ENCODE measurements at regions not wholly inside any gene's neighbourhood (a gene's known extent, or its start where the extent isn't known, plus 50 kb on each side); places are given as distances from the start of the nearest gene placed in this dataset.

- no peaks in the 10 kb centered on the region; the same call in 1 of the 2 replicates for H3K9me3 ChIP-seq (ENCODE audit: control insufficient read depth, insufficient read depth, low read length)
- CTCF ChIA-PET = no interaction called here
- TF ChIP-seq CTCF (IDR thresholded peaks at IDR 0.05; ENCODE audit: low read depth, low read length) = no peak
- POLR2A ChIA-PET = no interaction called here
- H3K27me3 ChIP-seq (ENCODE audit: control insufficient read depth, insufficient read depth, low read length) = no peaks in the 10 kb centered on the region
- H3K4me3 ChIP-seq (ENCODE audit: low read depth, low read length) = no peak overlapping the region
- no peak overlapping the region for H3K27ac ChIP-seq (ENCODE audit: low read depth, low read length)
- DNase-seq (ENCODE audit: low read depth, low spot score) = no peak
These were observed 441.9 kb upstream of the MCTP2 start for GRCh38 chr15:93789441-93789840.

GRCh38 chr15:93780073-93780472 is 451.3 kb upstream of the MCTP2 start:
- Histone ChIP-seq H3K27ac (ENCODE audit: low read depth, low read length) (no peak overlapping the region), H3K4me3 (ENCODE audit: low read depth, low read length) (no peak overlapping the region), H3K27me3 (ENCODE audit: control insufficient read depth, insufficient read depth, low read length) (no peaks in the 10 kb centered on the region), H3K9me3 (ENCODE audit: control insufficient read depth, insufficient read depth, low read length) (no peaks in the 10 kb centered on the region; the same call in 1 of the 2 replicates)
- no peak for TF ChIP-seq CTCF (IDR thresholded peaks at IDR 0.05; ENCODE audit: low read depth, low read length)
- POLR2A ChIA-PET = no interaction called here
- CTCF ChIA-PET = no interaction called here
- DNase-seq (ENCODE audit: low read depth, low spot score) = no peak

- H3K27ac ChIP-seq (ENCODE audit: low read depth, low read length) = no peak overlapping the region
- POLR2A ChIA-PET = no interaction called here
- no peak overlapping the region for H3K4me3 ChIP-seq (ENCODE audit: low read depth, low read length)
- H3K9me3 ChIP-seq (ENCODE audit: control insufficient read depth, insufficient read depth, low read length) = no peaks in the 10 kb centered on the region; the same call in 1 of the 2 replicates
- no peaks in the 10 kb centered on the region for H3K27me3 ChIP-seq (ENCODE audit: control insufficient read depth, insufficient read depth, low read length)
- CTCF ChIA-PET = no interaction called here
- TF ChIP-seq CTCF (IDR thresholded peaks at IDR 0.05; ENCODE audit: low read depth, low read length) = no peak
- no peak for DNase-seq (ENCODE audit: low read depth, low spot score)
These were observed 452.0 kb upstream of the MCTP2 start for GRCh38 chr15:93779341-93779740.

GRCh38 chr15:93771196-93772030 is 459.9 kb upstream of the MCTP2 start:
- no peak for TF ChIP-seq CTCF (IDR thresholded peaks at IDR 0.05; ENCODE audit: low read depth, low read length)
- Histone ChIP-seq H3K9me3 (ENCODE audit: control insufficient read depth, insufficient read depth, low read length) (no peaks in the 10 kb centered on the region), H3K27ac (ENCODE audit: low read depth, low read length) (no peak overlapping the region), H3K4me3 (ENCODE audit: low read depth, low read length) (no peak overlapping the region), H3K27me3 (ENCODE audit: control insufficient read depth, insufficient read depth, low read length) (no peaks in the 10 kb centered on the region)
- no peak for DNase-seq (ENCODE audit: low read depth, low spot score)
- ChIA-PET POLR2A (no interaction called here), CTCF (no interaction called here)

GRCh38 chr15:93770788-93771187 is 460.6 kb upstream of the MCTP2 start:
- no peaks in the 10 kb centered on the region for H3K9me3 ChIP-seq (ENCODE audit: control insufficient read depth, insufficient read depth, low read length)
- no peak overlapping the region for H3K27ac ChIP-seq (ENCODE audit: low read depth, low read length)
- no peaks in the 10 kb centered on the region for H3K27me3 ChIP-seq (ENCODE audit: control insufficient read depth, insufficient read depth, low read length)
- CTCF ChIA-PET = no interaction called here
- POLR2A ChIA-PET = no interaction called here
- DNase-seq (ENCODE audit: low read depth, low spot score) = no peak
- no peak for TF ChIP-seq CTCF (IDR thresholded peaks at IDR 0.05; ENCODE audit: low read depth, low read length)
- H3K4me3 ChIP-seq (ENCODE audit: low read depth, low read length) = no peak overlapping the region

Measured in AG04450 (cell line).